Progenitor cell of endocrine pancreas (in vitro differentiated cells): ENCODE measurements at regions not wholly inside any gene's neighbourhood (a gene's known extent, or its start where the extent isn't known, plus 50 kb on each side); places are given as distances from the start of the nearest gene placed in this dataset.

Experiments
- DNase-seq: peaks from one replicate; pipeline ENCODE4 v3.0.0; 2021; ENCODE audit warnings: low spot score; ENCODE audit not compliant: unreplicated experiment
- H3K27ac Mint-ChIP-seq: 2 replicates; pipeline ENCODE4 v1.8.0; 2021; ENCODE audit warnings: mild to moderate bottlenecking, moderate library complexity, mixed read lengths
- H3K27me3 Mint-ChIP-seq: 2 replicates; pipeline ENCODE4 v1.8.0; 2021; ENCODE audit warnings: mixed read lengths
- H3K36me3 Mint-ChIP-seq: 2 replicates; pipeline ENCODE4 v1.8.0; 2022; ENCODE audit warnings: mixed read lengths; ENCODE audit not compliant: insufficient read depth
- H3K4me1 Mint-ChIP-seq: 2 replicates; pipeline ENCODE4 v1.8.0; 2021; ENCODE audit warnings: low read depth, mixed read lengths
- H3K4me3 Mint-ChIP-seq: 2 replicates; pipeline ENCODE4 v1.8.0; 2021; ENCODE audit warnings: low read depth, mild to moderate bottlenecking, moderate library complexity, mixed read lengths
- H3K9me3 Mint-ChIP-seq: 2 replicates; pipeline ENCODE4 v1.8.0; 2021; ENCODE audit warnings: low read depth, mixed read lengths
- TF ChIP-seq, protein P1 (sequence below): fragments of 200-600 bp; sonication (generic); IDR thresholded peaks from one replicate; pipeline ENCODE4 v1.5.0; 2021; ENCODE audit warnings: antibody characterized with exemption, mild to moderate bottlenecking; ENCODE audit not compliant: unreplicated experiment

DNA sequence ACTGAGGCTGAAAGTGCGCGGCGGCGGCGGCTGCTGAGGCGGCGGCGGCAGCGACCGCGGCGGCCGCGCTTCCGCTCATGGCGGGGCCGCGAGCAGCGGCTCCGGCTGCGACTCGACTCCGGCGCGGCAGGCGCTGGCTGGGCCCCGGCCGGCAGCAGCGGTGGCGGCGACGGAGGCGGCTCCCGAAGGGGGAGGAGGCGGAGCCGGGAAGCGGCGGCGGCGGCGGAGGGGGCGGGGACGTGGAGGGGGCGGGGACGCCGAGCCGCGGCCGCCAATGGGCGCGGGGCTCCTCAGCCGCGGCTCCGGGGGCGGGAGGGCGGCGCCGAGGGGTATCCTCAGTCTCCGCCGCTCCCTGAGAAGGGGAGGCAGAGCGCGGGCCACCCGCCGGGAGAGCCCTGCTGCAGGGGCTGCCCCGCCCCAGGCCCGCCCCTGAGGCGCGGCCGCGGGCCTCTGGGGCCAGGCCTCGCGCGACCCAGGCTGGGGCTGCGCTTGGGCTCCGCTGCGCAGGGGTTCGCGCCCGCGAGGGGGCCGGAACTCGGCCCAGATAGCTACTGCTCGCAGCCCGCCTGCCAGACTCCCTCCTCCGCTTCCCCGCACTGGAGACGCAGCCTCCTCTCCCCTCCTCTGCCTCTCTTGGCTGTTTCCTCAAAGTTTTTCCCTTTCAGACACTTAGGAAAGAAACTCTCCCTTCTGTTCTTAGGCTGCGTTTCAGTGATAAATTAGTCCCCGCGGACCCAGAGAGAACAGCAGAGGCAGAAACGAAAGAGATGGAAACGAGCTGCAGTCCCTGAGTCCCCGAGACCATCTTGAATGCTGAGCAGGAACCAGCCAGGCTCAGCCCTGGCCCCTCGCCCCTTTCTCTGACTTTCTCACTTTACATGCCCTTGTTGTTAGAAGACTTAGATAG, 85.0 kb upstream of the MELK start:
- no peaks in the 10 kb centered on the region for H3K9me3 Mint-ChIP-seq
- peaks cover 3% of the 10 kb centered on the region for H3K27me3 Mint-ChIP-seq
- H3K36me3 Mint-ChIP-seq: no peaks in the 10 kb centered on the region
- H3K4me3 Mint-ChIP-seq: peak overlapping the region; percentile 84
- TF ChIP-seq, protein P1, sequence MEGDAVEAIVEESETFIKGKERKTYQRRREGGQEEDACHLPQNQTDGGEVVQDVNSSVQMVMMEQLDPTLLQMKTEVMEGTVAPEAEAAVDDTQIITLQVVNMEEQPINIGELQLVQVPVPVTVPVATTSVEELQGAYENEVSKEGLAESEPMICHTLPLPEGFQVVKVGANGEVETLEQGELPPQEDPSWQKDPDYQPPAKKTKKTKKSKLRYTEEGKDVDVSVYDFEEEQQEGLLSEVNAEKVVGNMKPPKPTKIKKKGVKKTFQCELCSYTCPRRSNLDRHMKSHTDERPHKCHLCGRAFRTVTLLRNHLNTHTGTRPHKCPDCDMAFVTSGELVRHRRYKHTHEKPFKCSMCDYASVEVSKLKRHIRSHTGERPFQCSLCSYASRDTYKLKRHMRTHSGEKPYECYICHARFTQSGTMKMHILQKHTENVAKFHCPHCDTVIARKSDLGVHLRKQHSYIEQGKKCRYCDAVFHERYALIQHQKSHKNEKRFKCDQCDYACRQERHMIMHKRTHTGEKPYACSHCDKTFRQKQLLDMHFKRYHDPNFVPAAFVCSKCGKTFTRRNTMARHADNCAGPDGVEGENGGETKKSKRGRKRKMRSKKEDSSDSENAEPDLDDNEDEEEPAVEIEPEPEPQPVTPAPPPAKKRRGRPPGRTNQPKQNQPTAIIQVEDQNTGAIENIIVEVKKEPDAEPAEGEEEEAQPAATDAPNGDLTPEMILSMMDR: peak; percentile 12
- H3K4me1 Mint-ChIP-seq: peaks cover 18% of the 10 kb centered on the region
- peak; percentile 83 for DNase-seq
- H3K27ac Mint-ChIP-seq: peak overlapping the region; percentile 93

DNA sequence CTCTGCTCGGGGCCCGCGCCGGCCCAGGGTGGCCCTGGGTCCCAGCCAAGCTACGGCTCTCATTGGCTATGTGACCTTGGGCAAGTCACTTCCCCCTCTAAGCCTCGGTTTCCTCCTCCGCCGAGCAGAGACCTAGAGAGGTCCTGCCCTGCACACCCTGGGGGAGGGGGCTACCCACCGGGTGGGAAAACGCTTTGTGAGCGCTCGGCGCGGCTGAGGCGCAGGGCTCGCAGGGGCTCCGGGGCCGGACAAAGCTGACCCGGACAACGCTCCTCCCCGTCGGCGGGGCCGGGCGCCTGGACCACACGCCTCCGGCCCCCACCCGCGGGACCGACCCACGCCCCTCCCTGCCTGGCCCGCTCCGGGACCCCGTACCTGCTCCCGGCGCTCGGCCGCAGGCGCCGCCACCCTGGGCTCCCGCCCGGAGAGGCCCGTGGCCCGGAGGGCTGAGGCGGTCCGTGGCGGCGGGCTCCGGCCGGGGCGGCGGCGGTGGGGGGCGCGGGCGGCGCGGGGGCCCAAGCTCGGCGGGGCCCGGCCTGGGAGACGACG, 85.7 kb upstream of the MELK start:
- DNase-seq: peak; percentile 46
- peak overlapping the region; percentile 96 for H3K27ac Mint-ChIP-seq
- TF ChIP-seq, protein P1: no peak
- H3K4me1 Mint-ChIP-seq: peaks cover 18% of the 10 kb centered on the region
- H3K4me3 Mint-ChIP-seq: peak overlapping the region; percentile 77
- H3K27me3 Mint-ChIP-seq: peaks cover 3% of the 10 kb centered on the region
- no peaks in the 10 kb centered on the region for H3K9me3 Mint-ChIP-seq
- H3K36me3 Mint-ChIP-seq: no peaks in the 10 kb centered on the region

DNA sequence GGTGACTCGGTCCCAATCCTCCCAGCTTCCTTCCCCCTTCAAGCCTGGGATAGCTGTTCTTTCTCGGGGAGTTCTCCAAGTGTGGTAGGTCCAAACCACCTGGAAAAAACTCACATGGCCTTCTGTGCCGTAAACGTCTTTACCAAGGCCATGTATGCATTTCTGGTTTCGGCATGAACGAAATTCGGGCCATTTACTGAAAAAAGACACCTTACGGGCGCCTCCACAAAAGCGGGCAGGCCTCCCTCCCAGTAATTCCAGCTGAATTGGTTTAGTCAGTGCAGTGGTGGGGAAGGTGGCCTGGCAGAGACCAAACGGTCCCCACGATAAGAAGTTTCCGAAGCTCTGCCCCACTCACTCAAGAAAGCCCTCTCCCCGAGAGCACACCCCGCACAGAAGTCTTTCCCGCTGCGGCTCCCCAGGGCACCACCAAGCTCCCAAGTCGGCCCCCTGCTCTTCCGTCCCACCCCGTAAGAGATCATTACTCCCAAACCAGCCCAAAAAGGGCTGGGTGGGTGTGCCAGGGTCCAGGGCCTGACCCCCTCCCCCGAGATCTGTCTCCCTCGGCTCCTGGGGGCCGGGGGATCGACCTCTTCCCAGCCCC, 86.3 kb upstream of the MELK start:
- DNase-seq: no peak
- no peaks in the 10 kb centered on the region for H3K9me3 Mint-ChIP-seq

DNA sequence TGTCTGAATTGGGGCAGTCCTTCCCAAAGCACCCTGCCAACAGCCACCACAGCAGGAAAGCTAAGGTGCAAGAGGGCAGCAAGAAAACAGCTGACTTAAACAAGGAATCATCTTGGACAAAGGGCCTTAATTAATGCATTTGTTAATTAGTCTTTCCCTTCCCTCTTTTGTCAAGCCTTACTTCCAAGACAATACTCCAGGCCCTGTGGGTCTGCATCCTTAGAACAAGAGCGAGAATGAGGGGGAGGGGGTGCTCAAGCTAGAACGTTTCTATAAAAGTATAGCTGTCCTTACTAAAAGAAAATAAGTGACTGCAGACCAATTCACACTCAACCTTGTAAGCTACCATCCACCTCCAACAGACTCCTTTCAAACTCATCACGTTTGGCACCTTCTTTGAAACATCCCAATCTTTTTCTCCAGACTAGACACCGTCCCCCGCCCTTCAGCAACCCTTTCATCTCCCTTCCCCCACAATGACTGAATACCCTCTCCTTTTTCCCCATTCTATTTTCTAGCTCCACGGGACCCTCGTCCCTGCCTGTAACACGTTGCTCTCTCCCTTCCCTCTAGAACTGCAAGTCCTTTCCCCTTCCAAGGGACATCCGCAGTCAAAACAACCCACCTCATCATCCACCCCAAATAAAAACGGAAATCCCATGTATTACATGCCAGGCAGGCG, 85.7 kb upstream of the RNF38 start:
- TF ChIP-seq, protein P1: no peak
- peak overlapping the region; percentile 77 for H3K4me3 Mint-ChIP-seq
- no peaks in the 10 kb centered on the region for H3K36me3 Mint-ChIP-seq

More for the DNA sequence above, 86.3 kb upstream of the MELK start:
- TF ChIP-seq, protein P1: no peak
- H3K27ac Mint-ChIP-seq: peak overlapping the region; percentile 96
- H3K4me3 Mint-ChIP-seq: peak overlapping the region; percentile 77
- H3K36me3 Mint-ChIP-seq: no peaks in the 10 kb centered on the region
- peaks cover 3% of the 10 kb centered on the region for H3K27me3 Mint-ChIP-seq
- H3K4me1 Mint-ChIP-seq: peaks cover 18% of the 10 kb centered on the region

DNA sequence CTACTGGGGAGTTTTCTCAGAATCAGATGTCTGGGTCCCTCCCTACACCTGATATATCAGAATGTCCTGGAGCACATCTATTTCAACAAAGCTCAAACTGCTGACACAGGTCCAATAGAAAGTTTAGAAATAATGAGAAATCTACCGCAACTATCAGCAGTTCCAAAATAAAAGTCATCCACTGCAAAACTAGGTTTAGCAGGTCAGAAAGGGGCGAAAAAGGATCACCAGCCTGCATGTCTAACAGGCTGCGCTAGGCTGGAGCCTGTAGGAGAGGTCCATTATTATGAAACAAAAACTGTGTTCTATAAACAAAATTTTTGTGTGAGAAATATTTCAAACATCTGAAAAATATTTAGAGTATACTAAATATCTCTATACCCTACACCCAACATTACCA, 84.1 kb upstream of the RNF38 start:
- DNase-seq: no peak
- no peaks in the 10 kb centered on the region for H3K36me3 Mint-ChIP-seq
- H3K4me1 Mint-ChIP-seq: peaks cover 18% of the 10 kb centered on the region
- H3K27ac Mint-ChIP-seq: no peak overlapping the region
- no peak overlapping the region for H3K4me3 Mint-ChIP-seq
- peaks cover 3% of the 10 kb centered on the region for H3K27me3 Mint-ChIP-seq
- TF ChIP-seq, protein P1: no peak
- no peaks in the 10 kb centered on the region for H3K9me3 Mint-ChIP-seq

More for the DNA sequence above, 85.7 kb upstream of the RNF38 start:
- no peaks in the 10 kb centered on the region for H3K9me3 Mint-ChIP-seq
- peak overlapping the region; percentile 96 for H3K27ac Mint-ChIP-seq
- H3K27me3 Mint-ChIP-seq: peaks cover 3% of the 10 kb centered on the region
- DNase-seq: no peak
- peaks cover 18% of the 10 kb centered on the region for H3K4me1 Mint-ChIP-seq
